ENCODE measurements at regions not wholly inside any gene's neighbourhood (a gene's known extent, or its start where the extent isn't known, plus 50 kb on each side); places are given as distances from the start of the nearest gene placed in this dataset.

- Histone ChIP-seq H3K36me3 (ENCODE audit: control insufficient read depth in 1 of 2, insufficient read depth in 2 of 2, low read depth in 1 of 2, low read length in 2 of 2) (no peaks in the 10 kb centered on the region), H3K79me1 (replicated peaks; ENCODE audit: low read length, poor library complexity, severe bottlenecking) (no peaks in the 10 kb centered on the region), H3K4me3 (ENCODE audit: insufficient read depth in 1 of 2, low read depth in 1 of 2, low read length in 2 of 2) (no peak overlapping the region), H2BK15ac (ENCODE audit: low read depth, poor library complexity, severe bottlenecking) (no peak overlapping the region), H3K23ac (ENCODE audit: low read length in 2 of 2) (no peak overlapping the region), H3K14ac (ENCODE audit: low read length in 2 of 2) (no peak overlapping the region), H2BK120ac (ENCODE audit: low read depth, low read length) (no peak overlapping the region), H2BK12ac (ENCODE audit: low read length in 2 of 2) (no peak overlapping the region), H3K18ac (ENCODE audit: low read depth in 1 of 2, low read length in 2 of 2) (no peak overlapping the region), H3K4me2 (ENCODE audit: low read length, poor library complexity, severe bottlenecking) (no peak overlapping the region), H3K9ac (ENCODE audit: low read length) (no peak overlapping the region), H4K91ac (ENCODE audit: low read length) (no peak overlapping the region), H3K9me3 (ENCODE audit: control insufficient read depth, low read length) (no peaks in the 10 kb centered on the region), H4K8ac (ENCODE audit: low read length) (no peak overlapping the region), H3K27ac (ENCODE audit: low read length, poor library complexity, severe bottlenecking) (no peak overlapping the region), H2AFZ (ENCODE audit: low read depth, low read length) (no peak overlapping the region), H2AK5ac (ENCODE audit: low read length, severe bottlenecking) (no peak overlapping the region), H2BK5ac (ENCODE audit: low read depth, low read length, poor library complexity, severe bottlenecking) (no peak overlapping the region), H3K4me1 (ENCODE audit: control insufficient read depth, insufficient read depth, low read depth, low read length) (no peaks in the 10 kb centered on the region), H3K27me3 (ENCODE audit: control insufficient read depth in 1 of 2, insufficient read depth in 1 of 2, low read length in 2 of 2) (no peaks in the 10 kb centered on the region), H3K4ac (ENCODE audit: low read depth in 1 of 2, low read length in 2 of 2) (no peak overlapping the region)
- DNase-seq = no peak
- 36% methylated on average over 6 of the region's 7 CpGs for WGBS
These were observed 504.9 kb downstream of the GALR1 start for GRCh38 chr18:77754475-77755044.

DNA sequence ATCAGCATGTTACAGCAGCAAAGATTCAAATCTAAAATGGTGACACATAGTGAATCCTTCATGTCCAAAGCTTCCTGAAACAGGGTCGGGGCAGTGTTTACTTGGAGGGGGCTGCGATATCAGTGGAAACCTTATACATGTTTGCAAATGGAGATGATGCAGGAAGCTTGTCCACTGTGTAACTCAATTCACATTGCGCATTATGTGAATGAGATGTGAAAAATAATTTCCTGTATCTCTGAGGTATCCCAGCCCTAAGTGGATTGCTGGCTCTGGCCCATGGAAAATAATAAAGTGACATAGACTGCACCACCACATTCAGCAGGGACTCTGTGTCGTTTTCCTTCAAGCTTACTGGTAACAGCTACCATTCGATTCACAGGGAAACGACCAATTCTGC lies 505.5 kb downstream of the GALR1 start:
- H3K18ac ChIP-seq (ENCODE audit: low read depth in 1 of 2, low read length in 2 of 2) = no peak overlapping the region
- no peaks in the 10 kb centered on the region for H3K4me1 ChIP-seq (ENCODE audit: control insufficient read depth, insufficient read depth, low read depth, low read length)
- H3K27me3 ChIP-seq (ENCODE audit: control insufficient read depth in 1 of 2, insufficient read depth in 1 of 2, low read length in 2 of 2) = no peaks in the 10 kb centered on the region
- H3K23ac ChIP-seq (ENCODE audit: low read length in 2 of 2) = no peak overlapping the region
- no peak overlapping the region for H3K27ac ChIP-seq (ENCODE audit: low read length, poor library complexity, severe bottlenecking)
- no peak overlapping the region for H3K4ac ChIP-seq (ENCODE audit: low read depth in 1 of 2, low read length in 2 of 2)
- H3K4me3 ChIP-seq (ENCODE audit: insufficient read depth in 1 of 2, low read depth in 1 of 2, low read length in 2 of 2) = no peak overlapping the region
- H3K9me3 ChIP-seq (ENCODE audit: control insufficient read depth, low read length) = no peaks in the 10 kb centered on the region
- DNase-seq = no peak
- no peak overlapping the region for H3K4me2 ChIP-seq (ENCODE audit: low read length, poor library complexity, severe bottlenecking)
- H2BK5ac ChIP-seq (ENCODE audit: low read depth, low read length, poor library complexity, severe bottlenecking) = no peak overlapping the region
- no peak overlapping the region for H2AFZ ChIP-seq (ENCODE audit: low read depth, low read length)
- no peaks in the 10 kb centered on the region for H3K79me1 ChIP-seq (replicated peaks; ENCODE audit: low read length, poor library complexity, severe bottlenecking)
- no peak overlapping the region for H4K91ac ChIP-seq (ENCODE audit: low read length)
- no peak overlapping the region for H3K9ac ChIP-seq (ENCODE audit: low read length)
- H3K36me3 ChIP-seq (ENCODE audit: control insufficient read depth in 1 of 2, insufficient read depth in 2 of 2, low read depth in 1 of 2, low read length in 2 of 2) = no peaks in the 10 kb centered on the region
- no peak overlapping the region for H2BK120ac ChIP-seq (ENCODE audit: low read depth, low read length)
- no peak overlapping the region for H2AK5ac ChIP-seq (ENCODE audit: low read length, severe bottlenecking)
- H4K8ac ChIP-seq (ENCODE audit: low read length) = no peak overlapping the region
- H2BK12ac ChIP-seq (ENCODE audit: low read length in 2 of 2) = no peak overlapping the region
- H2BK15ac ChIP-seq (ENCODE audit: low read depth, poor library complexity, severe bottlenecking) = no peak overlapping the region
- H3K14ac ChIP-seq (ENCODE audit: low read length in 2 of 2) = no peak overlapping the region
- 70% methylated on average over 5 of the region's 6 CpGs for WGBS

- H3K79me1 ChIP-seq (replicated peaks; ENCODE audit: low read length, poor library complexity, severe bottlenecking) = no peaks in the 10 kb centered on the region
- no peak overlapping the region for H3K4ac ChIP-seq (ENCODE audit: low read depth in 1 of 2, low read length in 2 of 2)
- H4K91ac ChIP-seq (ENCODE audit: low read length) = no peak overlapping the region
- no peaks in the 10 kb centered on the region for H3K36me3 ChIP-seq (ENCODE audit: control insufficient read depth in 1 of 2, insufficient read depth in 2 of 2, low read depth in 1 of 2, low read length in 2 of 2)
- H3K9me3 ChIP-seq (ENCODE audit: control insufficient read depth, low read length) = no peaks in the 10 kb centered on the region
- H3K27ac ChIP-seq (ENCODE audit: low read length, poor library complexity, severe bottlenecking) = no peak overlapping the region
- no peak overlapping the region for H3K14ac ChIP-seq (ENCODE audit: low read length in 2 of 2)
- no peak overlapping the region for H2BK15ac ChIP-seq (ENCODE audit: low read depth, poor library complexity, severe bottlenecking)
- H3K27me3 ChIP-seq (ENCODE audit: control insufficient read depth in 1 of 2, insufficient read depth in 1 of 2, low read length in 2 of 2) = peaks cover 0 to 9% of the 10 kb centered on the region in 2 experiments
- H3K4me1 ChIP-seq (ENCODE audit: control insufficient read depth, insufficient read depth, low read depth, low read length) = peaks cover 2% of the 10 kb centered on the region
- no peak overlapping the region for H3K18ac ChIP-seq (ENCODE audit: low read depth in 1 of 2, low read length in 2 of 2)
- H2BK12ac ChIP-seq (ENCODE audit: low read length in 2 of 2) = no peak overlapping the region
- H2BK5ac ChIP-seq (ENCODE audit: low read depth, low read length, poor library complexity, severe bottlenecking) = no peak overlapping the region
- H2AK5ac ChIP-seq (ENCODE audit: low read length, severe bottlenecking) = no peak overlapping the region
- H2BK120ac ChIP-seq (ENCODE audit: low read depth, low read length) = no peak overlapping the region
- H3K9ac ChIP-seq (ENCODE audit: low read length) = no peak overlapping the region
- no peak for DNase-seq
- no peak overlapping the region for H3K23ac ChIP-seq (ENCODE audit: low read length in 2 of 2)
- H4K8ac ChIP-seq (ENCODE audit: low read length) = no peak overlapping the region
- no peak overlapping the region for H3K4me2 ChIP-seq (ENCODE audit: low read length, poor library complexity, severe bottlenecking)
- no peak overlapping the region for H3K4me3 ChIP-seq (ENCODE audit: insufficient read depth in 1 of 2, low read depth in 1 of 2, low read length in 2 of 2)
- H2AFZ ChIP-seq (ENCODE audit: low read depth, low read length) = no peak overlapping the region
These were observed 511.7 kb downstream of the GALR1 start for GRCh38 chr18:77761332-77761731.

GRCh38 chr18:77762014-77762413 lies 512.4 kb downstream of the GALR1 start:
- no peaks in the 10 kb centered on the region for H3K9me3 ChIP-seq (ENCODE audit: control insufficient read depth, low read length)
- no peak overlapping the region for H3K27ac ChIP-seq (ENCODE audit: low read length, poor library complexity, severe bottlenecking)
- H3K4me3 ChIP-seq (ENCODE audit: insufficient read depth in 1 of 2, low read depth in 1 of 2, low read length in 2 of 2) = no peak overlapping the region
- H3K36me3 ChIP-seq (ENCODE audit: control insufficient read depth in 1 of 2, insufficient read depth in 2 of 2, low read depth in 1 of 2, low read length in 2 of 2) = no peaks in the 10 kb centered on the region
- H3K27me3 ChIP-seq (ENCODE audit: control insufficient read depth in 1 of 2, insufficient read depth in 1 of 2, low read length in 2 of 2) = peaks cover 0 to 9% of the 10 kb centered on the region in 2 experiments
- WGBS = no CpG with 5 or more reads among the region's 1 CpG
- no peak for DNase-seq
- H2BK12ac ChIP-seq (ENCODE audit: low read length in 2 of 2) = no peak overlapping the region
- no peak overlapping the region for H3K9ac ChIP-seq (ENCODE audit: low read length)
- H3K4me1 ChIP-seq (ENCODE audit: control insufficient read depth, insufficient read depth, low read depth, low read length) = peaks cover 2% of the 10 kb centered on the region
- no peak overlapping the region for H2BK5ac ChIP-seq (ENCODE audit: low read depth, low read length, poor library complexity, severe bottlenecking)
- no peak overlapping the region for H3K4me2 ChIP-seq (ENCODE audit: low read length, poor library complexity, severe bottlenecking)
- no peak overlapping the region for H3K23ac ChIP-seq (ENCODE audit: low read length in 2 of 2)
- H3K4ac ChIP-seq (ENCODE audit: low read depth in 1 of 2, low read length in 2 of 2) = no peak overlapping the region
- no peak overlapping the region for H4K91ac ChIP-seq (ENCODE audit: low read length)
- no peaks in the 10 kb centered on the region for H3K79me1 ChIP-seq (replicated peaks; ENCODE audit: low read length, poor library complexity, severe bottlenecking)
- no peak overlapping the region for H2AK5ac ChIP-seq (ENCODE audit: low read length, severe bottlenecking)
- H3K14ac ChIP-seq (ENCODE audit: low read length in 2 of 2) = no peak overlapping the region
- no peak overlapping the region for H2BK120ac ChIP-seq (ENCODE audit: low read depth, low read length)
- no peak overlapping the region for H3K18ac ChIP-seq (ENCODE audit: low read depth in 1 of 2, low read length in 2 of 2)
- H2BK15ac ChIP-seq (ENCODE audit: low read depth, poor library complexity, severe bottlenecking) = no peak overlapping the region
- H2AFZ ChIP-seq (ENCODE audit: low read depth, low read length) = no peak overlapping the region
- H4K8ac ChIP-seq (ENCODE audit: low read length) = no peak overlapping the region

All from mesenchymal stem cell (in vitro differentiated cells and primary cell).